SK-N-DZ (cell line): ENCODE measurements at regions not wholly inside any gene's neighbourhood (a gene's known extent, or its start where the extent isn't known, plus 50 kb on each side); places are given as distances from the start of the nearest gene placed in this dataset.
A peak's percentile ranks its signal among the peaks of the same experiment; 100 is the strongest.
"Not testable (repeated sequence)": the region's sequence is repeated elsewhere in the genome, so short reads cannot be mapped to it uniquely, and the experiment has no call there.

Source experiments
- DNase-seq: peaks from one replicate; pipeline ENCODE4 v3.0.0-alpha.2; 2015; ENCODE audit warnings: low spot score

- not testable (repeated sequence) for DNase-seq
Observed at GRCh38 chr17:15802917-15803316, 70.8 kb downstream of the TBC1D26 start.

GRCh38 chr17:15806825-15807224 lies 74.7 kb downstream of the TBC1D26 start:
- DNase-seq = not testable (repeated sequence)

DNA sequence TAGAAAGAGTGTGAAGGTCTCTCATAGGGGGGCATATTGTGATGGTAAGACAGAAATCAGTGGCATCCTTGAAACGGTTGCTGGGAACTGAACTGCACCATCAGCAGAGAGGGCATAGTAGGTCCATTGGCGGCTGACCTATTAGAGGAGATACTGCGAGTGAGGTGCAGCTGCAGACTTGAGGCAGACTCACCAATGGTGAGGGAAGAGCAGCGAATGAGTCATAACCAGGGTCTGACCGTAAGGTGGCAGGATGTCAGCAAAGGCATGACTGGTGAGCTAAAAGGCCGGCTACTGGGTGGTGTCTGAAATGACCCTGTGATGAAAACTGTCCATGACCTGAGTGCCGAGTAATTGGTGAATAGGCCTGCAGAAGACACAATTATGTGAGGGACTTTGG lies 81.3 kb downstream of the TBC1D26 start:
- not testable (repeated sequence) for DNase-seq

GRCh38 chr17:15814003-15814402 lies 81.9 kb downstream of the TBC1D26 start:
- DNase-seq = not testable (repeated sequence)

GRCh38 chr17:15817861-15818260 lies 85.8 kb downstream of the TBC1D26 start:
- DNase-seq = not testable (repeated sequence)

- DNase-seq = not testable (repeated sequence)
Observed at GRCh38 chr17:15822280-15822679, 90.2 kb downstream of the TBC1D26 start.

GRCh38 chr17:15828727-15829314 lies 96.7 kb downstream of the TBC1D26 start:
- DNase-seq = peak; percentile 61

- not testable (repeated sequence) for DNase-seq
Observed at GRCh38 chr17:15830221-15830620, 98.1 kb downstream of the TBC1D26 start.

- not testable (repeated sequence) for DNase-seq
Observed at GRCh38 chr17:15831182-15831581, 99.1 kb downstream of the TBC1D26 start.

- not testable (repeated sequence) for DNase-seq
Observed at GRCh38 chr17:15832921-15833480, 100.9 kb downstream of the TBC1D26 start.

GRCh38 chr17:15833890-15834289 lies 101.8 kb downstream of the TBC1D26 start:
- DNase-seq = not testable (repeated sequence)

- not testable (repeated sequence) for DNase-seq
Observed at GRCh38 chr17:15835481-15835880, 103.4 kb downstream of the TBC1D26 start.

DNA sequence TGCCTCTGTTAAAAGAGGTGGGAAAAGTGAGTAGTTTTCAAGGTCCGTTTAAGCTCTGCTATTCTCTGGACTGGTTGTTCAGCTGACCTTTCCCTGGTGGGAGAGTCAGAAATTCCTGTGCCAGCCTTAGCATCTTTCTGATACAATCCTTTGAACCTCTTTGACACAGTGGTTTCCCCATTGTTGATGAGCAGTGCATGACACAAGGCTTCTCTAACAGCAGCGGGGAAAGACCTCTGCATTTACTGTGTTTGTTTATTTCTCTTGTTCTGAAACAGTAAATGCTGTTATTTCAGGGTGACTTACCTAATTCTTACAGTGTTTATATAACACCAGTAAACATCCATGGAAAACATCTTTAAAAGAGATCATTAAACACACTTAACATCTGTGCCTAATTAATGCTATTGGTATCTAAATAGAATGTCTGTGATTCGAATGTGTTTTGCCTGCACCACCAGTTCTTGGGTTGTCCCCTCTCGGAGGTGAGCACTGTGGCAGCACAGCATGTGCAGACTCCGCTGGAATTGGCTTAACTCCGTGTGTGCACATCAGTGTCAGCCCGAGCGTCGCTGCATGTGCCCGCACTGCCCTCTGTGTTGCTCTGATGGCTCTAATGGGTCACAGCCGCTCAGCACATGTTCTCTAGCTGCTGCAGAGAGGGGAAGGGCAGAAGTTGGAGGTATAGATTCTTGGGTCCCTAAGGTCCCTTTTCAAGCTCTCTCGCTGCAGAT lies 104.3 kb downstream of the TBC1D26 start:
- not testable (repeated sequence) for DNase-seq

DNA sequence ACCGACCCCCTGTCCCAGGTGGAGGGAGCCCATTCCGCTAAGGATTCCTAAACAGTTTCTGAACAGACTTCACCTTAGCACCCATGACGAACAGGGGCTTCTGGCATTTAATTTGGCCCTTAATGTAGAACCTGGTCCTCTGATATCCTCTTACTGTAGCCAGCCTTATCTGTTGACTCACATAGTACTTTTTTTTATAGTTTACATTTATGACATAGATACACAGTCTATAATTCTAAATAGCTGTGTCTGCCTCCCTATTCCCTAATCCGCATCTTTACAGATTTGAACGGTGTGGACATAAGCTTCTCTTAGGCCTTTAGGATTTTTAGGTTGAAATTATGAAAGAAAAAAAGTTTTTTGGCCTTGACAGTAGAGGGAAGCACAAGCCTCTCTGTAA lies 104.9 kb downstream of the TBC1D26 start:
- not testable (repeated sequence) for DNase-seq

DNA sequence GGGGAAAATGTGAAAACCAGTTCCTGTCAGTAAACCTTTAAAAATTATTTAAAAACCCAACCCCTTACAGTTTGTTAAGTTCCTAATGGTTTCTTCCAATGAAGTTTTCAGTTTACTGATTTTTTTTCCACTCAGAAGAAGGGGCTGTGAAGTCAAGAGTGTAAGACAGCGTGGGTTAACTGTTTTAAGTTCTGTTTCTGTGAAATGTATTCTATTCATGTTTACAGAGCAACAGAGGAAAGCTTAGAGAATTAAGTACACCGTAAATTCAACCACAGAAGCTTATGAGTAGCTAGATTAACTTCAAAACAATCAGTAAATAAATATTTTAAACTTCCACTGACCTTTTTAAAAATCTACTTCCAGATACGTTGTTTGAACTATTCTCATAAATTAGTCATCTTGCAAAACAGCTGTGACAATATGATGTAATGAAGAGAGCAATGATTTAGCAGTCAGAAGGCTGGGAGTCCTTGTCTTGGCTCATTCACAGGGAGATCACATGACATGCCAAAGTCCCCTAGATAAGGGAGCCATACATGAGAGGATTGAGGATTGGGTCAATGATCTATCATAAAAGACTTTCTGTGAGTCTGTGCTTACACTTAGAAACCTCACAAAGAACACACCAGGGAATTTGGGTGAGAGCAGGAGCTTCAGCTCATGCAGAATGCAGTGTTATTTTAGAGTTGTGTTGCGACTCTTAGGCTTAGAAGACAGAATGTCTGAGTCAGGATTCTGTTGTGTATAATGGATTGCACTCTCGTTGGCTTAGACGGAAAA lies 97.3 kb upstream of the ADORA2B start:
- DNase-seq = not testable (repeated sequence)

GRCh38 chr17:15849054-15849453 lies 95.9 kb upstream of the ADORA2B start:
- DNase-seq = not testable (repeated sequence)

DNA sequence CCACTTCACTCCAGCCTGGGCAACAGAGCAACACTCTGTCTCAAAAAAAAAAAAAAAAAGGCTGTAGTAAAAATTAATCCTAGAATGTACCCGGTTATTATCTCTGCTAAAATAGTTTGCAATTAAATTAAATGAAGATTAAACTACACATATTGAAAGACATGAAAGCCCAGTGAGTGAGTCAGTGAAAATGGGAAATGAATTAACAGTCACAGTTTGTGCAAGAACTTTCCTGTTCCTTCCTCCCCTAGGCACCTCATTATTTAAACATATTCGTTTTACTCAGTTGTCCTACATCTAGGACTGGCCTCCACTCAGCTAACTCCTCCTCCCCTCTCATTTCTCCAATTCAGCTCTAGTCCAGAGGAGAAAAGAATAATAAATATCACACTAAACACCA lies 94.9 kb upstream of the ADORA2B start:
- not testable (repeated sequence) for DNase-seq

DNA sequence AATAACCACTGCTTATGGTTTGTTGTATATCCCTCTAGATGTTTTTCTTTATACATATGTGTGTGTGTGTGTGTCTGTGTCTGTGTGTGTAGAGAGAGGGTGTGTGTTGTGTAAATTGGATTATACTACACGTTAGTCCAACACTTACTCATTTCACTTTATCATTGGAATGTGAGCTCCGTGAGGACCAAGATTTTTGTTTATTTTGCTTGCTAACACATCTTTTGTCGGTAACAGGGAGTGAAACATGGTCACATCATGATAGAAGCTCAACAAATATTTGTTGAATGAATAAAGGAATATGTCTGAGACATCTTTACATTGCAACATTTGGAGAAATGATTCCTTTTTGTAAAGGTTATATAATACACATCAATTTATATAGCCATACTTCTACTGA lies 94.2 kb upstream of the ADORA2B start:
- not testable (repeated sequence) for DNase-seq

DNA sequence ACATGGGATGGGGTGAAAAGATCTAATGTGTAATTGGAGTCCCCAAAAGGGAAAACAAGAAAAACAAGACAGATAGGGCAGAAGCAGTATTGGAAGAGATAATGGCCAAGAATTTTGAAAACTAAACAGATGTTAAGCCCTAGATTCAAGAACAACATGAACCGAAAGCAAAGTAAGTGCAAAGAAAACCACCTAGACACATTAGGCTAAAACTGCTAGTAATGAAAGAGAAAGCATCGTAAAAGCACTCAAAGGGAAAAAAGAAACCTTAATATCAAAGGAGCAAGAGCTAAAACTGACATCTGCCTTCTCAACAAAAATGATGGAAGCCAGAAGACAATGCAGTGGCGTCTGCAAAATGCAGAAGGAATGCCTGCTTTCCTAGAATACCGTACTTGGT lies 92.1 kb upstream of the ADORA2B start:
- DNase-seq = not testable (repeated sequence)

DNA sequence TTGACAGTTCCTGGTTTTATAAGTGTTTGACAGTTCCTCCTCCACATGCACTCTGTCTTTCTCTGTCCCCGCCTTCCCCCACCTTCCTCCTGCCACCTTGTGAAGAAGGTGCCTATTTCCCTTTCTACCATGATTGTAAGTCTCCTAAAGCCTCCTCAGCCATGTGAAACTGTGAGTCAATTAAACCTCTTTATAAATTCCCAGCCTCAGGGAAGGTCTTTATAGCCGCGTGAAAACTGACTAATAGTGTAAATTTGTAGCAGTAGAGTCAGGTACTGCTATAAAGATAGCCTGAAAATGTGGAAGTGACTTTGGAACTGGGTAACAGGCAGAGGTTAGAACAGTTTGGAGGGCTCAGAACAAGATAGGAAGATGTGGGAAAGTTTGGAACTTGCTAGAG lies 88.7 kb upstream of the ADORA2B start:
- not testable (repeated sequence) for DNase-seq

- not testable (repeated sequence) for DNase-seq
Observed at GRCh38 chr17:15856745-15857144, 88.2 kb upstream of the ADORA2B start.

GRCh38 chr17:15858082-15858481 lies 86.8 kb upstream of the ADORA2B start:
- DNase-seq = not testable (repeated sequence)
